ENCODE measurements at regions not wholly inside any gene's neighbourhood (a gene's known extent, or its start where the extent isn't known, plus 50 kb on each side); places are given as distances from the start of the nearest gene placed in this dataset.

DNA sequence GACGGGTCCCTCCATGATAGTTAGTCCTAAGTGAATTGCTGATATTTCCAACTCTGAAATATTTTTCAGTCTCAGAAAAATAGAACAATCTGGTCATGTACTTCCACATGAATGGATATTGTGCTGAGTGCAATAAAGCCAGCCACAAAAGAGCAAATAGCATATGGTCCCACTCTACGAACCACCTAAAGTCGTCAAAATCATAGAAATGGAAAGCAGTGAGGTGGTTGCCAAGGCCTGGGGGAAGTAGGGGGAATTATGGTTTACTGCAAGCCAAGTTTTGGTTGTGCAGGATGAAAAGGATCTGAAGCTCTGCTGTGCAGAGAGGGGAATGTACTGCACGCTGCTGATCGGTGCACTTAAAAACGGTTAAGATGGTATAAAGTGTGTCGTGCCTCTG, 313.8 kb upstream of the ADARB2 start:
- TF ChIP-seq, protein P1, sequence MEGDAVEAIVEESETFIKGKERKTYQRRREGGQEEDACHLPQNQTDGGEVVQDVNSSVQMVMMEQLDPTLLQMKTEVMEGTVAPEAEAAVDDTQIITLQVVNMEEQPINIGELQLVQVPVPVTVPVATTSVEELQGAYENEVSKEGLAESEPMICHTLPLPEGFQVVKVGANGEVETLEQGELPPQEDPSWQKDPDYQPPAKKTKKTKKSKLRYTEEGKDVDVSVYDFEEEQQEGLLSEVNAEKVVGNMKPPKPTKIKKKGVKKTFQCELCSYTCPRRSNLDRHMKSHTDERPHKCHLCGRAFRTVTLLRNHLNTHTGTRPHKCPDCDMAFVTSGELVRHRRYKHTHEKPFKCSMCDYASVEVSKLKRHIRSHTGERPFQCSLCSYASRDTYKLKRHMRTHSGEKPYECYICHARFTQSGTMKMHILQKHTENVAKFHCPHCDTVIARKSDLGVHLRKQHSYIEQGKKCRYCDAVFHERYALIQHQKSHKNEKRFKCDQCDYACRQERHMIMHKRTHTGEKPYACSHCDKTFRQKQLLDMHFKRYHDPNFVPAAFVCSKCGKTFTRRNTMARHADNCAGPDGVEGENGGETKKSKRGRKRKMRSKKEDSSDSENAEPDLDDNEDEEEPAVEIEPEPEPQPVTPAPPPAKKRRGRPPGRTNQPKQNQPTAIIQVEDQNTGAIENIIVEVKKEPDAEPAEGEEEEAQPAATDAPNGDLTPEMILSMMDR (tag by site-specific recombination; IDR thresholded peaks at IDR 0.05) = no peak
- TF ChIP-seq, protein P2, sequence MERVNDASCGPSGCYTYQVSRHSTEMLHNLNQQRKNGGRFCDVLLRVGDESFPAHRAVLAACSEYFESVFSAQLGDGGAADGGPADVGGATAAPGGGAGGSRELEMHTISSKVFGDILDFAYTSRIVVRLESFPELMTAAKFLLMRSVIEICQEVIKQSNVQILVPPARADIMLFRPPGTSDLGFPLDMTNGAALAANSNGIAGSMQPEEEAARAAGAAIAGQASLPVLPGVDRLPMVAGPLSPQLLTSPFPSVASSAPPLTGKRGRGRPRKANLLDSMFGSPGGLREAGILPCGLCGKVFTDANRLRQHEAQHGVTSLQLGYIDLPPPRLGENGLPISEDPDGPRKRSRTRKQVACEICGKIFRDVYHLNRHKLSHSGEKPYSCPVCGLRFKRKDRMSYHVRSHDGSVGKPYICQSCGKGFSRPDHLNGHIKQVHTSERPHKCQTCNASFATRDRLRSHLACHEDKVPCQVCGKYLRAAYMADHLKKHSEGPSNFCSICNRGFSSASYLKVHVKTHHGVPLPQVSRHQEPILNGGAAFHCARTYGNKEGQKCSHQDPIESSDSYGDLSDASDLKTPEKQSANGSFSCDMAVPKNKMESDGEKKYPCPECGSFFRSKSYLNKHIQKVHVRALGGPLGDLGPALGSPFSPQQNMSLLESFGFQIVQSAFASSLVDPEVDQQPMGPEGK (tag by site-specific recombination; IDR thresholded peaks at IDR 0.05) = no peak
- TF ChIP-seq ZNF114 (tag by site-specific recombination; IDR thresholded peaks at IDR 0.05) (no peak), IKZF3 (tag by site-specific recombination; IDR thresholded peaks at IDR 0.05) (no peak)
